ENCODE measurements at regions not wholly inside any gene's neighbourhood (a gene's known extent, or its start where the extent isn't known, plus 50 kb on each side); places are given as distances from the start of the nearest gene placed in this dataset.
"Not testable (repeated sequence)": the region's sequence is repeated elsewhere in the genome, so short reads cannot be mapped to it uniquely, and the experiment has no call there.

DNA sequence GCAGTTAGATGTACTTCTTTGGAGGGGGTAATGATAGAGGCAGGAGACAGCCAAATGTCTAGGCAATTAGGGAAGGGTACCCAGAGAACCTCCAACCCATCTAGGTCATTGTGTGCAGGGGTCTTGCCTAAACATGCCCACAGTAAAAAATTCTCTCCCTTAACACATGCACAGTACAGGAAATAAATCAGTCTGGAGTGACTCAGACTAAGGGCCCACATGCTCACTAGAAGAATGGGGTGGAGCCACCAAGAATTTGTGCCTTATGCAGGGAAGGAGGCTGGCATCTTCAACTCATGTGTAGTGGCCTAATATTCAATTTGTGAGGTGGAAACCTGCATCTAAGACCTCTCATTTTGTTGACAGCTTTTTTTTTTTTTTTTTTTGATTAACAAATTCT is 945.3 kb upstream of the GRIA3 start:
- no peaks in the 10 kb centered on the region for H3K27me3 Mint-ChIP-seq
- peaks cover 2 to 6% of the 10 kb centered on the region in 2 donors for H3K9me3 Mint-ChIP-seq
- no peaks in the 10 kb centered on the region for H3K36me3 Mint-ChIP-seq
- no peak for ATAC-seq (replicated peaks)
- H3K4me3 Mint-ChIP-seq: no peak overlapping the region
- no peaks in the 10 kb centered on the region for H3K4me1 Mint-ChIP-seq
- H3K27ac Mint-ChIP-seq: no peak overlapping the region
- no peak for DNase-seq

DNA sequence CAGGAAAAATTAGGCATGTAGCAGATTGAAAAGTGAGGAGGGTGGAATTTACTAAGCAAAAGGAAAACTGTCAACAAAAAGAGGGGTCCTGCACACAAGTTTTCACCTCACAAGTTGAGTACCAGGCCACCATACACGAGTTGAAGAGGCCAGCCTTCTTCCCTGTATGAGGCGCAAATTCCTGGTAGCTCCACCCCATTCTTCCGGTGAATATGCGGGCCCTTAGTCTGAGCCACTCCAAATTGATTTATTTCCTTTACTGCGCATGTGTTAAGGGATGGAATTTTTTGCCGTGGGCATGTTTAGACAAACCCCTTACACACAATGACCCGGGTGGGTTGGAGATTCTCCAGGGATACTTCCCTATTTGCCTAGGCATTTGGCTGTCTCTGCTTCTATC is 942.1 kb upstream of the GRIA3 start:
- DNase-seq (no peak), ATAC-seq (replicated peaks) (no peak)
- Mint-ChIP-seq H3K9me3 (no peaks in the 10 kb centered on the region), H3K36me3 (no peaks in the 10 kb centered on the region), H3K27ac (no peak overlapping the region), H3K4me3 (no peak overlapping the region), H3K4me1 (no peaks in the 10 kb centered on the region), H3K27me3 (no peaks in the 10 kb centered on the region)

DNA sequence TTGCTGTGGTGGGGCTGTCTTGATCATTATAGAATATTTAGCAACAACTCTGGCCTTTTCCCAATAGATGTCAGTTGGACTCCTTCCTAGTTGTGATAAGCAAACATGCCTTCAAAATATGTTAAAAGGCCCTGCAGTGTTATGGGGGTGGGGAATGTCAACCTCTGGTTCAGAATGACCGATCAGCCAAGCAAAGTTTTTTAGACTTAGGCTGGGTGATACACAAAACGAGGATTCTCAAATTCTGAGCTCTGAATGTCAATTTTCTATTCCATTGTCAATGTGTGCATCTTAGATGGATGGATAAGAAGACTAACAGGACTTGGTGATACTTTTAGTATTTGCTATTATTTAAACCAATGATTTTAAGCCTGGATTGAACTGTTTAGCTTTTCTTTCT is 940.0 kb upstream of the GRIA3 start:
- H3K27ac Mint-ChIP-seq: no peak overlapping the region
- H3K36me3 Mint-ChIP-seq: no peaks in the 10 kb centered on the region
- H3K4me1 Mint-ChIP-seq: no peaks in the 10 kb centered on the region
- no peaks in the 10 kb centered on the region for H3K9me3 Mint-ChIP-seq
- no peak overlapping the region for H3K4me3 Mint-ChIP-seq
- no peak for DNase-seq
- ATAC-seq (replicated peaks): no peak
- H3K27me3 Mint-ChIP-seq: no peaks in the 10 kb centered on the region

DNA sequence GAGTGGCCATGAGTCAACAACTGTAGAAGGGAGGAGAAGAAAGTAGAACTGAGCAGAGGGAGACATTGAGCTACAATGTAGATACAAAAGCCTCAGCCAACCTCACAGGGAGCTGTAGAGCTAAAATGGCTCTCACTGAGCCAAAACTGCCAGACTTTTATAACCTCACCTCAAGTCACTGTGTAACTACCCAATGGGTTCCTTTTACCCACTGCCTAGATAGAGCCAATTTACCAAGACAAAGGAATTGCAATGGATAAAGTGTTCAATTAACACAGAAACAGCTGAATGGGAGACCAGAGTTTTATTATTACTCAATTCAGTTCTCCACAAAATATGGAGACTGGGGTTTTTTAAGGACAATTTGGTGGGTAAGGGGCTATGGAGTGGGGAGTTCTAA is 938.9 kb upstream of the GRIA3 start:
- no peak overlapping the region for H3K27ac Mint-ChIP-seq
- DNase-seq (no peak), ATAC-seq (replicated peaks) (no peak)
- no peaks in the 10 kb centered on the region for H3K36me3 Mint-ChIP-seq
- no peaks in the 10 kb centered on the region for H3K9me3 Mint-ChIP-seq
- no peaks in the 10 kb centered on the region for H3K4me1 Mint-ChIP-seq
- no peak overlapping the region for H3K4me3 Mint-ChIP-seq
- no peaks in the 10 kb centered on the region for H3K27me3 Mint-ChIP-seq

DNA sequence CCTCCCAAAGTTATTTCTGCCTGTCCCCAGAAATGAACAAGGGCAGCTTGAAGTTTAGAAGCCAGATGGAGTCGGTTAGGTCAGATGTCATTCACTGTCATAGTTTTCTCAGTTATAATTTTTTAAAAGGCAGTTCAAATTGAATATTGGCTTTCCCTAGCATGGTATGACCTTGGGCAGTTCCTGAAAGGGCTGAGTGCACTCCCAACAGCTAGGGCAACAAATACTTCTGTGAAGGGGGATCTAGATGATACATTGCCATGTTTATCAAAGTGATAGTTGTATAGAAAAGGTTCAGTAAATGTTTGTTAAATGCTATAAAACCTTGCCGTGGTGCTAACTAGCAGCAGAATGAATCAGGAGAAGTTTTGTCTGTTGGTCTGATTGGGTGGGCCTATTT is 938.1 kb upstream of the GRIA3 start:
- Mint-ChIP-seq H3K27ac (no peak overlapping the region), H3K36me3 (no peaks in the 10 kb centered on the region), H3K9me3 (no peaks in the 10 kb centered on the region), H3K27me3 (no peaks in the 10 kb centered on the region), H3K4me1 (no peaks in the 10 kb centered on the region), H3K4me3 (no peak overlapping the region)
- DNase-seq: no peak
- ATAC-seq (replicated peaks): no peak

GRCh38 chrX:122246937-122247336 is 937.1 kb upstream of the GRIA3 start:
- no peaks in the 10 kb centered on the region for H3K4me1 Mint-ChIP-seq
- H3K27ac Mint-ChIP-seq: no peak overlapping the region
- H3K9me3 Mint-ChIP-seq: no peaks in the 10 kb centered on the region
- no peak for ATAC-seq (replicated peaks)
- H3K36me3 Mint-ChIP-seq: no peaks in the 10 kb centered on the region
- H3K27me3 Mint-ChIP-seq: no peaks in the 10 kb centered on the region
- H3K4me3 Mint-ChIP-seq: no peak overlapping the region
- no peak for DNase-seq

GRCh38 chrX:122248681-122249080 is 935.4 kb upstream of the GRIA3 start:
- H3K9me3 Mint-ChIP-seq: no peaks in the 10 kb centered on the region
- no peak overlapping the region for H3K4me3 Mint-ChIP-seq
- no peak for ATAC-seq (replicated peaks)
- DNase-seq: no peak
- no peak overlapping the region for H3K27ac Mint-ChIP-seq
- H3K27me3 Mint-ChIP-seq: no peaks in the 10 kb centered on the region
- H3K36me3 Mint-ChIP-seq: no peaks in the 10 kb centered on the region
- no peaks in the 10 kb centered on the region for H3K4me1 Mint-ChIP-seq

GRCh38 chrX:122252454-122252853 is 931.6 kb upstream of the GRIA3 start:
- ATAC-seq (replicated peaks): no peak
- Mint-ChIP-seq H3K9me3 (no peaks in the 10 kb centered on the region), H3K27ac (no peak overlapping the region), H3K4me1 (no peaks in the 10 kb centered on the region), H3K4me3 (no peak overlapping the region), H3K36me3 (no peaks in the 10 kb centered on the region), H3K27me3 (no peaks in the 10 kb centered on the region)
- no peak for DNase-seq

- no peak for ATAC-seq (replicated peaks)
- Mint-ChIP-seq H3K27me3 (no peaks in the 10 kb centered on the region), H3K4me1 (no peaks in the 10 kb centered on the region), H3K27ac (no peak overlapping the region), H3K9me3 (peaks cover 3 to 6% of the 10 kb centered on the region in 2 donors), H3K36me3 (no peaks in the 10 kb centered on the region), H3K4me3 (no peak overlapping the region)
- no peak for DNase-seq
These were observed 915.7 kb upstream of the GRIA3 start for GRCh38 chrX:122268353-122268752.

GRCh38 chrX:122269243-122269781 is 914.8 kb upstream of the GRIA3 start:
- no peak for ATAC-seq (replicated peaks)
- Mint-ChIP-seq H3K27ac (no peak overlapping the region), H3K36me3 (no peaks in the 10 kb centered on the region), H3K9me3 (peaks cover 3 to 6% of the 10 kb centered on the region in 2 donors), H3K27me3 (no peaks in the 10 kb centered on the region), H3K4me1 (no peaks in the 10 kb centered on the region), H3K4me3 (no peak overlapping the region)
- DNase-seq: no peak

DNA sequence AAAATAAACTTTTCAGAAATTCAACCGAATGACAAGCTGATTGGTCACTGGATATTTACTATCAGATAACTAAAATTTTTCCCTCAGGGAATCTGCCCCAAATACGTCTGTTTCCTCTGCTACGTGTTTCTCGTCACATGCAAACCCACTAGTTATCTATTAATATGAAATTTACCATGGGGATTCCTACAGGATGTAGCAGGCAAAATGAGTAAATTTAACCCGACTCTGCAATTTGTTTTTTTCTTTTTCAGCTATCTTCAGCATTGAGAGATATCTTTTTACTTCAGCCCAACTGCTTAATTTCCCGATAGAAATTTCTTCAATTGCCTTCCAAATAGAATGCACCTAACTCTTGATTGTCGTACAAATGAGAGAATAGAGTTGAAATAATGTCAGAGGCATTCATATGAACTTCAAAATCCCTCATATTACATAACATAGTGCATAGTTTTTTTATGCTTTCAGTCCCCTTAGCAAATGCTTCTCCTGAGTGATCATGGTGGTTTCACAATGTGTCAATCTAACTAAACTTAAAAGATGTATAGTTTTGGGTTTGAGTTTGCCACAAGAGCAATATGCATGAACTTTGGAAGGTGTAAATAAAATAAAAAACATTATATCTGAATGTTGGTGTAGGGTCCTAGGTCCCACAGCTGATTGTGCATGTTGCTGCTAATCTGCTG is 913.1 kb upstream of the GRIA3 start:
- H3K27me3 Mint-ChIP-seq: no peaks in the 10 kb centered on the region
- no peak for DNase-seq
- H3K4me1 Mint-ChIP-seq: no peaks in the 10 kb centered on the region
- ATAC-seq (replicated peaks): no peak
- peaks cover 5 to 6% of the 10 kb centered on the region in 2 donors for H3K9me3 Mint-ChIP-seq
- no peaks in the 10 kb centered on the region for H3K36me3 Mint-ChIP-seq
- H3K4me3 Mint-ChIP-seq: no peak overlapping the region
- H3K27ac Mint-ChIP-seq: no peak overlapping the region

GRCh38 chrX:122272011-122272410 is 912.1 kb upstream of the GRIA3 start:
- no peak for DNase-seq

DNA sequence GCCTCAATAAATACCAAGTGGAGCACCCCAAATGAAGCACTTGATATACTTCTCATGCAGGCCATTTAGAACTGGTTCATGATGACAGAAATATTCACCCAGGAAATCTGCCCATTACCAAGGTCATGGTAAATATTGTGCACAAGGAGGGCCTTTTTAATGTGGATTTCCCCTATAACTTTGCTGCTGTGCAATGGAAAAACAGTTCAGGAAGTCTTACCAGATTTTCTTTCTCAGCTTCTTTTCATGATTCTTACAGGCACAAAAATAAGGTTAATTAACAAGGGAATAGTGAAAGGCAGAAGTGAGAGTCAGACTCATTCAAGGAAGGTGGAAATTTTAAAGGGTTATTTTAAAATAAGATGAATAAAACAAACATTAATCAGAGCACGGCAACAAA is 904.3 kb upstream of the GRIA3 start:
- Mint-ChIP-seq H3K27me3 (no peaks in the 10 kb centered on the region), H3K4me1 (no peaks in the 10 kb centered on the region), H3K4me3 (no peak overlapping the region), H3K36me3 (no peaks in the 10 kb centered on the region), H3K9me3 (peaks cover 0 to 2% of the 10 kb centered on the region in 2 donors), H3K27ac (no peak overlapping the region)
- no peak for DNase-seq
- ATAC-seq (replicated peaks): no peak

More at GRCh38 chrX:122272011-122272410, 912.1 kb upstream of the GRIA3 start:
- Mint-ChIP-seq H3K9me3 (peaks cover 3 to 6% of the 10 kb centered on the region in 2 donors), H3K4me3 (no peak overlapping the region), H3K4me1 (no peaks in the 10 kb centered on the region), H3K36me3 (no peaks in the 10 kb centered on the region), H3K27me3 (no peaks in the 10 kb centered on the region), H3K27ac (no peak overlapping the region)
- no peak for ATAC-seq (replicated peaks)

DNA sequence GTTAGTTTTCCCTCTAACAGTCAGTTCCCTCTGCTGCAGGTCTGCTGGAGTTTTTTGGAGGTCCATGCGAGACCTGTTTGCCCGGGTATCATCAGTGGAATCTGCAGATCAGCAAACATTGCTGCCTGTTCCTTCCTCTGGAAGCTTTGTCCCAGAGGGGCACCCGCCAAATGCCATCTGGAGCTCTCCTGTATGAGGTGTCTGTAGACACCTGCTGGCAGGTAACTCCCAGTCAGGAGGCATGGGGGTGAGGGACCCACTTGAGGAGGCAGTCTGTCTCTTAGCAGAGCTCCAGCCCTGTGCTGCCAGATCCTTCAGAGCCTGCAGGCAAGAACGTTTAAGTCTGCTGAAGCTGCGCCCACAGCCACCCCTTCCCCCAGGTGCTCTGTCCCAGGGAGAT is 884.3 kb upstream of the GRIA3 start:
- not testable (repeated sequence) for DNase-seq; ATAC-seq (replicated peaks); H3K36me3 Mint-ChIP-seq; H3K4me1 Mint-ChIP-seq; H3K27me3 Mint-ChIP-seq; H3K4me3 Mint-ChIP-seq
- H3K27ac Mint-ChIP-seq: peak overlapping the region; percentile 37
- peaks cover 6 to 10% of the 10 kb centered on the region in 2 donors for H3K9me3 Mint-ChIP-seq

DNA sequence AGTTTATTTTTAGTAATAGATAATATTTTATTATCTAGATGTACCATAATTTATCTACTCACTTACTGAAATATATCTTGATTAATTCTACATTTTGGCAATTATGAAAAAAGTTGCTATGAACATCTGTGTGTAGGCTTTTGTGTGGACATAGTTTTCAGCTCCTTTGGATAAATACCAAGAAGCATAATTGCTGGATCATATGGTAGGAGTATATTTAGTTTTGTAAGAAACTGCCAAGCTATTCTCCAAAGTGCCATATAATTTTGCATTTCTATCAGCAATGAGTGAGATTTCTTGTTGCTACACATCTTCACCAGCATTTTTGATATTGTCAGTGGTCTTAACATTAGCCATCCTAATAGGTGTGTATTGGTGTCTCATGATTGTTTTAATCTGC is 882.6 kb upstream of the GRIA3 start:
- H3K9me3 Mint-ChIP-seq: peaks cover 3 to 10% of the 10 kb centered on the region in 2 donors
- DNase-seq: no peak
- no peak overlapping the region for H3K27ac Mint-ChIP-seq
- no peaks in the 10 kb centered on the region for H3K36me3 Mint-ChIP-seq
- no peaks in the 10 kb centered on the region for H3K4me1 Mint-ChIP-seq
- H3K27me3 Mint-ChIP-seq: no peaks in the 10 kb centered on the region
- no peak for ATAC-seq (replicated peaks)
- no peak overlapping the region for H3K4me3 Mint-ChIP-seq

All from stimulated activated naive B cell treated with anti-CD40 and anti-IgM and Interleukin-4, amounts not matched to agents 10 μg/mL and 1 μg/mL and 100 μg/mL, for 72 hours (primary cell).